ENCODE measurements at regions not wholly inside any gene's neighbourhood (a gene's known extent, or its start where the extent isn't known, plus 50 kb on each side); places are given as distances from the start of the nearest gene placed in this dataset.

DNA sequence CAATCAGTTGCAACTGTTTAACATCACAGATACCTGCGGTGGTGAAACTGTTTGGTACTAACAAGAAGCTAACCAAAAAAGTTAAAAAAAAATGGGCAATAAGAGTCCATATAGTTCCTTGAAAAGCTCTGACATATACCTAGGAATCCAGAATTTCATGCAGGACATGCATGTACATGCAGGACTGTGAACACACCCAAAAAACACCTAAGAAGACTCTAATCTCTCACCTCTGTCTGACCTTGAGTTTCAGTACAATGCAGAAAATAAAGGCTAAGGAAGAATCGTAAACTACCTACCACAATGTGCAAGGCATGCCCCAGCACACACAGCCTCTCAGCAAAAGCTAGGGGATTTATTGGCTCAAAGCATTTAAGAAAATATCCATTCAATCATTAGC, 110.7 kb upstream of the GOLGA8J start:
- TF ChIP-seq, protein P1, sequence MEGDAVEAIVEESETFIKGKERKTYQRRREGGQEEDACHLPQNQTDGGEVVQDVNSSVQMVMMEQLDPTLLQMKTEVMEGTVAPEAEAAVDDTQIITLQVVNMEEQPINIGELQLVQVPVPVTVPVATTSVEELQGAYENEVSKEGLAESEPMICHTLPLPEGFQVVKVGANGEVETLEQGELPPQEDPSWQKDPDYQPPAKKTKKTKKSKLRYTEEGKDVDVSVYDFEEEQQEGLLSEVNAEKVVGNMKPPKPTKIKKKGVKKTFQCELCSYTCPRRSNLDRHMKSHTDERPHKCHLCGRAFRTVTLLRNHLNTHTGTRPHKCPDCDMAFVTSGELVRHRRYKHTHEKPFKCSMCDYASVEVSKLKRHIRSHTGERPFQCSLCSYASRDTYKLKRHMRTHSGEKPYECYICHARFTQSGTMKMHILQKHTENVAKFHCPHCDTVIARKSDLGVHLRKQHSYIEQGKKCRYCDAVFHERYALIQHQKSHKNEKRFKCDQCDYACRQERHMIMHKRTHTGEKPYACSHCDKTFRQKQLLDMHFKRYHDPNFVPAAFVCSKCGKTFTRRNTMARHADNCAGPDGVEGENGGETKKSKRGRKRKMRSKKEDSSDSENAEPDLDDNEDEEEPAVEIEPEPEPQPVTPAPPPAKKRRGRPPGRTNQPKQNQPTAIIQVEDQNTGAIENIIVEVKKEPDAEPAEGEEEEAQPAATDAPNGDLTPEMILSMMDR (IDR thresholded peaks at IDR 0.05), result no peak
- no peak for TF ChIP-seq POLR2A (IDR thresholded peaks at IDR 0.05)

All from transverse colon (tissue), 3 donors.